Lower leg skin (tissue), 3 donors: ENCODE measurements at regions not wholly inside any gene's neighbourhood (a gene's known extent, or its start where the extent isn't known, plus 50 kb on each side); places are given as distances from the start of the nearest gene placed in this dataset.

Experiments
- POLR2A ChIP-seq, 2 donors: fragments of 450-650 bp; IDR thresholded peaks; one replicate each; pipeline ENCODE4 v1.6.1; 2016 to 2017; ENCODE audit warnings: antibody characterized with exemption in 2 of 2, mild to moderate bottlenecking in 1 of 2, moderate library complexity in 1 of 2
- TF ChIP-seq, protein P1 (sequence below), 3 donors: fragments of 450-650 bp; IDR thresholded peaks; one replicate each; pipeline ENCODE4 v1.5.1; 2016; ENCODE audit warnings: antibody characterized with exemption in 3 of 3, mild to moderate bottlenecking in 3 of 3, moderate library complexity in 2 of 3

DNA sequence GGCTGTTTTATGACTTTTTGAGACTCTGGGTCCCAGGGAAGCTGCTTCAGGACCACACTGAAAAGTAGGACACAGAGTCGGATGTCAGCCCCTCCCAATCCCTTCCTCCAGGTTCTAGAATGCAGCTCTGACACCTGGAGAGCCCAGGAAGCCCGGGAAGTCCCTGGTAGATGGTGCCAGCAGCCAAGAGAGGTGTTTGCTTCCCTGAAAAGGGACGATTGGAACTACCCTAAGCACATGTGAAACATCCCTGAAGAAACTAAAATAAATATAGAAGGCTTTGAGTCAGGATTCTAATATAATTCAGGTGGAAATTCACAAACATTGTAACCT lies 163.2 kb upstream of the CYRIA start:
- TF ChIP-seq, protein P1, sequence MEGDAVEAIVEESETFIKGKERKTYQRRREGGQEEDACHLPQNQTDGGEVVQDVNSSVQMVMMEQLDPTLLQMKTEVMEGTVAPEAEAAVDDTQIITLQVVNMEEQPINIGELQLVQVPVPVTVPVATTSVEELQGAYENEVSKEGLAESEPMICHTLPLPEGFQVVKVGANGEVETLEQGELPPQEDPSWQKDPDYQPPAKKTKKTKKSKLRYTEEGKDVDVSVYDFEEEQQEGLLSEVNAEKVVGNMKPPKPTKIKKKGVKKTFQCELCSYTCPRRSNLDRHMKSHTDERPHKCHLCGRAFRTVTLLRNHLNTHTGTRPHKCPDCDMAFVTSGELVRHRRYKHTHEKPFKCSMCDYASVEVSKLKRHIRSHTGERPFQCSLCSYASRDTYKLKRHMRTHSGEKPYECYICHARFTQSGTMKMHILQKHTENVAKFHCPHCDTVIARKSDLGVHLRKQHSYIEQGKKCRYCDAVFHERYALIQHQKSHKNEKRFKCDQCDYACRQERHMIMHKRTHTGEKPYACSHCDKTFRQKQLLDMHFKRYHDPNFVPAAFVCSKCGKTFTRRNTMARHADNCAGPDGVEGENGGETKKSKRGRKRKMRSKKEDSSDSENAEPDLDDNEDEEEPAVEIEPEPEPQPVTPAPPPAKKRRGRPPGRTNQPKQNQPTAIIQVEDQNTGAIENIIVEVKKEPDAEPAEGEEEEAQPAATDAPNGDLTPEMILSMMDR (IDR thresholded peaks at IDR 0.05), result no peak
- no peak for TF ChIP-seq POLR2A (IDR thresholded peaks at IDR 0.05)
